GM12878 (cell line): ENCODE measurements at regions not wholly inside any gene's neighbourhood (a gene's known extent, or its start where the extent isn't known, plus 50 kb on each side); places are given as distances from the start of the nearest gene placed in this dataset.

Experiments used
- BCL3 ChIP-seq: IDR thresholded peaks from 2 replicates; pipeline ENCODE4 v1.6.1; 2011; ENCODE audit warnings: borderline replicate concordance, low read depth, mild to moderate bottlenecking, moderate library complexity, low read length; ENCODE audit not compliant: insufficient read depth, poor library complexity, severe bottlenecking
- EED ChIP-seq: sonication (generic); IDR thresholded peaks from 2 replicates; pipeline ENCODE4 v1.6.1; 2016; ENCODE audit warnings: antibody characterized with exemption, low read depth
- IKZF1 ChIP-seq: fragments of 450-650 bp; conservative IDR thresholded peaks from 2 replicates; pipeline ENCODE4 v1.6.1; 2017; ENCODE audit warnings: antibody characterized with exemption, mild to moderate bottlenecking
- IRF5 ChIP-seq: fragments of 450-650 bp; IDR thresholded peaks from 2 replicates; pipeline ENCODE4 v1.6.1; 2017; ENCODE audit warnings: borderline replicate concordance
- JUND ChIP-seq: IDR thresholded peaks from 2 replicates; pipeline ENCODE4 v1.6.1; 2012; ENCODE audit warnings: low read depth, mild to moderate bottlenecking, low read length, improper control_type of control experiment, moderate library complexity
- NFYA ChIP-seq: IDR thresholded peaks from 2 replicates; pipeline ENCODE4 v1.6.1; 2011; ENCODE audit warnings: low read depth, mild to moderate bottlenecking, low read length, improper control_type of control experiment, borderline replicate concordance
- RFX5 ChIP-seq: IDR thresholded peaks from 2 replicates; pipeline ENCODE4 v1.6.1; 2011; ENCODE audit warnings: low read depth, low read length, improper control_type of control experiment
- TAF1 ChIP-seq: IDR thresholded peaks from 2 replicates; pipeline ENCODE4 v1.6.1; 2011; ENCODE audit warnings: mild to moderate bottlenecking, low read depth, low read length, borderline replicate concordance
- ZBTB11 ChIP-seq: fragments of 450-650 bp; formaldehyde crosslinking; IDR thresholded peaks from 2 replicates; pipeline ENCODE4 v1.5.0; 2022; ENCODE audit warnings: mild to moderate bottlenecking, missing genetic modification characterization
- TF ChIP-seq, protein P1 (sequence below): fragments of 450-650 bp; IDR thresholded peaks from 2 replicates; pipeline ENCODE4 v1.6.1; 2017; ENCODE audit warnings: mild to moderate bottlenecking, low read depth, inconsistent platforms; ENCODE audit not compliant: poor library complexity, severe bottlenecking
- TF ChIP-seq, protein P2 (sequence below): IDR thresholded peaks from 2 replicates; pipeline ENCODE4 v1.6.1; 2011; ENCODE audit warnings: borderline replicate concordance, low read depth, mild to moderate bottlenecking, moderate library complexity, mixed read lengths, low read length; ENCODE audit not compliant: insufficient read depth; ENCODE audit errors: extremely low read length

- no peak for TF ChIP-seq ZBTB11 (CRISPR knock-in tag)
- TF ChIP-seq IRF5, result no peak
- TF ChIP-seq NFYA, result no peak
- no peak for TF ChIP-seq TAF1
- TF ChIP-seq RFX5, result no peak
- no peak for TF ChIP-seq JUND
- TF ChIP-seq EED, result no peak
- no peak for TF ChIP-seq IKZF1
- TF ChIP-seq BCL3, result no peak
- TF ChIP-seq, protein P1, sequence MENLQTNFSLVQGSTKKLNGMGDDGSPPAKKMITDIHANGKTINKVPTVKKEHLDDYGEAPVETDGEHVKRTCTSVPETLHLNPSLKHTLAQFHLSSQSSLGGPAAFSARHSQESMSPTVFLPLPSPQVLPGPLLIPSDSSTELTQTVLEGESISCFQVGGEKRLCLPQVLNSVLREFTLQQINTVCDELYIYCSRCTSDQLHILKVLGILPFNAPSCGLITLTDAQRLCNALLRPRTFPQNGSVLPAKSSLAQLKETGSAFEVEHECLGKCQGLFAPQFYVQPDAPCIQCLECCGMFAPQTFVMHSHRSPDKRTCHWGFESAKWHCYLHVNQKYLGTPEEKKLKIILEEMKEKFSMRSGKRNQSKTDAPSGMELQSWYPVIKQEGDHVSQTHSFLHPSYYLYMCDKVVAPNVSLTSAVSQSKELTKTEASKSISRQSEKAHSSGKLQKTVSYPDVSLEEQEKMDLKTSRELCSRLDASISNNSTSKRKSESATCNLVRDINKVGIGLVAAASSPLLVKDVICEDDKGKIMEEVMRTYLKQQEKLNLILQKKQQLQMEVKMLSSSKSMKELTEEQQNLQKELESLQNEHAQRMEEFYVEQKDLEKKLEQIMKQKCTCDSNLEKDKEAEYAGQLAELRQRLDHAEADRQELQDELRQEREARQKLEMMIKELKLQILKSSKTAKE, result no peak
- TF ChIP-seq, protein P2, sequence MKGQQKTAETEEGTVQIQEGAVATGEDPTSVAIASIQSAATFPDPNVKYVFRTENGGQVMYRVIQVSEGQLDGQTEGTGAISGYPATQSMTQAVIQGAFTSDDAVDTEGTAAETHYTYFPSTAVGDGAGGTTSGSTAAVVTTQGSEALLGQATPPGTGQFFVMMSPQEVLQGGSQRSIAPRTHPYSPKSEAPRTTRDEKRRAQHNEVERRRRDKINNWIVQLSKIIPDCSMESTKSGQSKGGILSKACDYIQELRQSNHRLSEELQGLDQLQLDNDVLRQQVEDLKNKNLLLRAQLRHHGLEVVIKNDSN, result no peak
These were observed 172.7 kb upstream of the TENT5A start (continued) for GRCh38 chr6:81925201-81925600.
